ENCODE measurements at regions not wholly inside any gene's neighbourhood (a gene's known extent, or its start where the extent isn't known, plus 50 kb on each side); places are given as distances from the start of the nearest gene placed in this dataset.
A peak's percentile ranks its signal among the peaks of the same experiment; 100 is the strongest.

- no peak overlapping the region for H3K23ac ChIP-seq (ENCODE audit: low read length in 2 of 2)
- H3K27me3 ChIP-seq (ENCODE audit: control insufficient read depth in 1 of 2, insufficient read depth in 1 of 2, low read length in 2 of 2): no peaks in the 10 kb centered on the region
- H2AFZ ChIP-seq (ENCODE audit: low read depth, low read length): no peak overlapping the region
- no peaks in the 10 kb centered on the region for H3K79me1 ChIP-seq (replicated peaks; ENCODE audit: low read length, poor library complexity, severe bottlenecking)
- H3K4ac ChIP-seq (ENCODE audit: low read depth in 1 of 2, low read length in 2 of 2): no peak overlapping the region
- H3K18ac ChIP-seq (ENCODE audit: low read depth in 1 of 2, low read length in 2 of 2): no peak overlapping the region
- no peak overlapping the region for H2BK12ac ChIP-seq (ENCODE audit: low read length in 2 of 2)
- no peak overlapping the region for H2BK15ac ChIP-seq (ENCODE audit: low read depth, poor library complexity, severe bottlenecking)
- H3K9me3 ChIP-seq (ENCODE audit: control insufficient read depth, low read length): peaks cover 6% of the 10 kb centered on the region
- WGBS: 92% methylated on average over 4 of the region's 4 CpGs
- no peak overlapping the region for H2BK5ac ChIP-seq (ENCODE audit: low read depth, low read length, poor library complexity, severe bottlenecking)
- no peak overlapping the region for H2BK120ac ChIP-seq (ENCODE audit: low read depth, low read length)
- H3K14ac ChIP-seq (ENCODE audit: low read length in 2 of 2): no peak overlapping the region
- H4K8ac ChIP-seq (ENCODE audit: low read length): no peak overlapping the region
- no peak overlapping the region for H3K4me3 ChIP-seq (ENCODE audit: insufficient read depth in 1 of 2, low read depth in 1 of 2, low read length in 2 of 2)
- no peaks in the 10 kb centered on the region for H3K4me1 ChIP-seq (ENCODE audit: control insufficient read depth, insufficient read depth, low read depth, low read length)
- no peak overlapping the region for H3K27ac ChIP-seq (ENCODE audit: low read length, poor library complexity, severe bottlenecking)
- H4K91ac ChIP-seq (ENCODE audit: low read length): no peak overlapping the region
- no peaks in the 10 kb centered on the region for H3K36me3 ChIP-seq (ENCODE audit: control insufficient read depth in 1 of 2, insufficient read depth in 2 of 2, low read depth in 1 of 2, low read length in 2 of 2)
- H2AK5ac ChIP-seq (ENCODE audit: low read length, severe bottlenecking): no peak overlapping the region
- DNase-seq: no peak
- no peak overlapping the region for H3K4me2 ChIP-seq (ENCODE audit: low read length, poor library complexity, severe bottlenecking)
- H3K9ac ChIP-seq (ENCODE audit: low read length): no peak overlapping the region
These were observed 1214.9 kb upstream of the IGFBP7 start for GRCh38 chr4:58325070-58325469.

GRCh38 chr4:58313444-58313843 lies 1203.3 kb upstream of the IGFBP7 start:
- H3K18ac ChIP-seq (ENCODE audit: low read depth in 1 of 2, low read length in 2 of 2): no peak overlapping the region

GRCh38 chr4:58303456-58303855 lies 1193.3 kb upstream of the IGFBP7 start:
- Histone ChIP-seq H3K36me3 (ENCODE audit: control insufficient read depth in 1 of 2, insufficient read depth in 2 of 2, low read depth in 1 of 2, low read length in 2 of 2) (no peaks in the 10 kb centered on the region), H4K8ac (ENCODE audit: low read length) (no peak overlapping the region), H2AK5ac (ENCODE audit: low read length, severe bottlenecking) (no peak overlapping the region), H3K27me3 (ENCODE audit: control insufficient read depth in 1 of 2, insufficient read depth in 1 of 2, low read length in 2 of 2) (no peaks in the 10 kb centered on the region), H2BK12ac (ENCODE audit: low read length in 2 of 2) (no peak overlapping the region), H2BK5ac (ENCODE audit: low read depth, low read length, poor library complexity, severe bottlenecking) (no peak overlapping the region), H3K9ac (ENCODE audit: low read length) (no peak overlapping the region), H2BK15ac (ENCODE audit: low read depth, poor library complexity, severe bottlenecking) (no peak overlapping the region), H2BK120ac (ENCODE audit: low read depth, low read length) (no peak overlapping the region), H3K4me2 (ENCODE audit: low read length, poor library complexity, severe bottlenecking) (no peak overlapping the region), H3K14ac (ENCODE audit: low read length in 2 of 2) (no peak overlapping the region), H3K9me3 (ENCODE audit: control insufficient read depth, low read length) (no peaks in the 10 kb centered on the region), H3K4me3 (ENCODE audit: insufficient read depth in 1 of 2, low read depth in 1 of 2, low read length in 2 of 2) (no peak overlapping the region), H2AFZ (ENCODE audit: low read depth, low read length) (no peak overlapping the region), H3K23ac (ENCODE audit: low read length in 2 of 2) (no peak overlapping the region), H3K18ac (ENCODE audit: low read depth in 1 of 2, low read length in 2 of 2) (no peak overlapping the region), H3K79me1 (replicated peaks; ENCODE audit: low read length, poor library complexity, severe bottlenecking) (no peaks in the 10 kb centered on the region), H3K4me1 (ENCODE audit: control insufficient read depth, insufficient read depth, low read depth, low read length) (no peaks in the 10 kb centered on the region), H4K91ac (ENCODE audit: low read length) (no peak overlapping the region), H3K27ac (ENCODE audit: low read length, poor library complexity, severe bottlenecking) (no peak overlapping the region), H3K4ac (ENCODE audit: low read depth in 1 of 2, low read length in 2 of 2) (no peak overlapping the region)
- DNase-seq: no peak
- WGBS: 100% methylated on average over 1 of the region's 1 CpG

More at GRCh38 chr4:58313444-58313843, 1203.3 kb upstream of the IGFBP7 start:
- H3K23ac ChIP-seq (ENCODE audit: low read length in 2 of 2): no peak overlapping the region
- no peak overlapping the region for H2BK15ac ChIP-seq (ENCODE audit: low read depth, poor library complexity, severe bottlenecking)
- H2BK12ac ChIP-seq (ENCODE audit: low read length in 2 of 2): no peak overlapping the region
- DNase-seq: no peak
- no peaks in the 10 kb centered on the region for H3K9me3 ChIP-seq (ENCODE audit: control insufficient read depth, low read length)
- no peaks in the 10 kb centered on the region for H3K4me1 ChIP-seq (ENCODE audit: control insufficient read depth, insufficient read depth, low read depth, low read length)
- H3K79me1 ChIP-seq (replicated peaks; ENCODE audit: low read length, poor library complexity, severe bottlenecking): no peaks in the 10 kb centered on the region
- H4K8ac ChIP-seq (ENCODE audit: low read length): no peak overlapping the region
- no peak overlapping the region for H3K14ac ChIP-seq (ENCODE audit: low read length in 2 of 2)
- no peak overlapping the region for H3K9ac ChIP-seq (ENCODE audit: low read length)
- H3K27ac ChIP-seq (ENCODE audit: low read length, poor library complexity, severe bottlenecking): no peak overlapping the region
- H3K4me3 ChIP-seq (ENCODE audit: insufficient read depth in 1 of 2, low read depth in 1 of 2, low read length in 2 of 2): no peak overlapping the region
- no CpG with 5 or more reads among the region's 4 CpGs for WGBS
- no peaks in the 10 kb centered on the region for H3K36me3 ChIP-seq (ENCODE audit: control insufficient read depth in 1 of 2, insufficient read depth in 2 of 2, low read depth in 1 of 2, low read length in 2 of 2)
- no peak overlapping the region for H3K4ac ChIP-seq (ENCODE audit: low read depth in 1 of 2, low read length in 2 of 2)
- H2AFZ ChIP-seq (ENCODE audit: low read depth, low read length): no peak overlapping the region
- no peak overlapping the region for H3K4me2 ChIP-seq (ENCODE audit: low read length, poor library complexity, severe bottlenecking)
- no peak overlapping the region for H4K91ac ChIP-seq (ENCODE audit: low read length)
- no peak overlapping the region for H2BK5ac ChIP-seq (ENCODE audit: low read depth, low read length, poor library complexity, severe bottlenecking)
- no peaks in the 10 kb centered on the region for H3K27me3 ChIP-seq (ENCODE audit: control insufficient read depth in 1 of 2, insufficient read depth in 1 of 2, low read length in 2 of 2)
- H2BK120ac ChIP-seq (ENCODE audit: low read depth, low read length): no peak overlapping the region
- H2AK5ac ChIP-seq (ENCODE audit: low read length, severe bottlenecking): no peak overlapping the region

GRCh38 chr4:58301376-58301999 lies 1191.3 kb upstream of the IGFBP7 start:
- no peaks in the 10 kb centered on the region for H3K9me3 ChIP-seq (ENCODE audit: control insufficient read depth, low read length)
- no peak overlapping the region for H3K27ac ChIP-seq (ENCODE audit: low read length, poor library complexity, severe bottlenecking)
- H3K14ac ChIP-seq (ENCODE audit: low read length in 2 of 2): no peak overlapping the region
- H2BK12ac ChIP-seq (ENCODE audit: low read length in 2 of 2): no peak overlapping the region
- H3K4me1 ChIP-seq (ENCODE audit: control insufficient read depth, insufficient read depth, low read depth, low read length): no peaks in the 10 kb centered on the region
- H3K79me1 ChIP-seq (replicated peaks; ENCODE audit: low read length, poor library complexity, severe bottlenecking): no peaks in the 10 kb centered on the region
- no peak overlapping the region for H2BK5ac ChIP-seq (ENCODE audit: low read depth, low read length, poor library complexity, severe bottlenecking)
- H2AK5ac ChIP-seq (ENCODE audit: low read length, severe bottlenecking): no peak overlapping the region
- H3K4me3 ChIP-seq (ENCODE audit: insufficient read depth in 1 of 2, low read depth in 1 of 2, low read length in 2 of 2): no peak overlapping the region
- H3K9ac ChIP-seq (ENCODE audit: low read length): no peak overlapping the region
- H2BK120ac ChIP-seq (ENCODE audit: low read depth, low read length): no peak overlapping the region
- no peaks in the 10 kb centered on the region for H3K36me3 ChIP-seq (ENCODE audit: control insufficient read depth in 1 of 2, insufficient read depth in 2 of 2, low read depth in 1 of 2, low read length in 2 of 2)
- no peak overlapping the region for H3K4ac ChIP-seq (ENCODE audit: low read depth in 1 of 2, low read length in 2 of 2)
- DNase-seq: peak; percentile 95
- no peaks in the 10 kb centered on the region for H3K27me3 ChIP-seq (ENCODE audit: control insufficient read depth in 1 of 2, insufficient read depth in 1 of 2, low read length in 2 of 2)
- H3K18ac ChIP-seq (ENCODE audit: low read depth in 1 of 2, low read length in 2 of 2): no peak overlapping the region
- H2AFZ ChIP-seq (ENCODE audit: low read depth, low read length): no peak overlapping the region
- 32% methylated on average over 2 of the region's 2 CpGs for WGBS
- H2BK15ac ChIP-seq (ENCODE audit: low read depth, poor library complexity, severe bottlenecking): no peak overlapping the region
- H4K8ac ChIP-seq (ENCODE audit: low read length): no peak overlapping the region
- H4K91ac ChIP-seq (ENCODE audit: low read length): no peak overlapping the region
- no peak overlapping the region for H3K4me2 ChIP-seq (ENCODE audit: low read length, poor library complexity, severe bottlenecking)
- H3K23ac ChIP-seq (ENCODE audit: low read length in 2 of 2): no peak overlapping the region

Data from mesenchymal stem cell (in vitro differentiated cells and primary cell).